H1 (cell line): ENCODE measurements at regions not wholly inside any gene's neighbourhood (a gene's known extent, or its start where the extent isn't known, plus 50 kb on each side); places are given as distances from the start of the nearest gene placed in this dataset.

Experiments used
- CTCF ChIA-PET: fragments of 300-600 bp; sonication (Branson Sonifier 250); formaldehyde crosslinking; loops from one replicate; lab custom pipeline; 2021; ENCODE audit not compliant: partially characterized antibody; lab: Charles Lee
- POLR2A ChIA-PET: fragments of 300-600 bp; sonication (Branson Sonifier 250); formaldehyde crosslinking; loops from one replicate; lab custom pipeline; 2021; ENCODE audit warnings: inconsistent platforms; ENCODE audit not compliant: partially characterized antibody; lab: Charles Lee
- DNase-seq, 2 experiments: peaks; one replicate each; pipeline versions ENCODE4 v3.0.0 to v3.0.0-alpha.2; 2010 to 2022; ENCODE audit warnings: low spot score in 2 of 2, low read depth in 1 of 2, mixed read lengths in 1 of 2
- FAIRE-seq: peaks from 2 replicates; lab custom pipeline; 2011; peaks lifted over from hg19 to GRCh38; lab: Jason Lieb, UNC
- H2AFZ ChIP-seq: 2 replicates; pipeline ENCODE4 v1.8.1; 2012; ENCODE audit warnings: low read length, inconsistent platforms
- H2AK5ac ChIP-seq: 2 replicates; pipeline ENCODE4 v1.6.1; 2013; ENCODE audit warnings: low read depth, low read length
- H2BK120ac ChIP-seq: replicated peaks from 2 replicates; pipeline ENCODE3; 2013; ENCODE audit warnings: low read depth, low read length, inconsistent platforms
- H2BK12ac ChIP-seq: 2 replicates; pipeline ENCODE4 v1.6.1; 2013; ENCODE audit warnings: low read depth, low read length
- H2BK15ac ChIP-seq: 2 replicates; pipeline ENCODE4 v1.6.1; 2013; ENCODE audit warnings: low read length
- H2BK20ac ChIP-seq: 2 replicates; pipeline ENCODE4 v1.6.1; 2013; ENCODE audit warnings: low read length
- H2BK5ac ChIP-seq: 2 replicates; pipeline ENCODE4 v1.6.1; 2013; ENCODE audit warnings: low read depth, low read length
- H3K14ac ChIP-seq: 2 replicates; pipeline ENCODE4 v1.6.1; 2013; ENCODE audit warnings: inconsistent platforms; ENCODE audit not compliant: insufficient read length
- H3K18ac ChIP-seq: 2 replicates; pipeline ENCODE4 v1.6.1; 2013; ENCODE audit warnings: low read length; ENCODE audit errors: extremely low read depth
- H3K23ac ChIP-seq: 2 replicates; pipeline ENCODE4 v1.6.1; 2013; ENCODE audit warnings: inconsistent platforms; ENCODE audit not compliant: insufficient read length
- H3K23me2 ChIP-seq: 2 replicates; pipeline ENCODE4 v1.6.1; 2013; ENCODE audit warnings: low read depth, low read length
- H3K27ac ChIP-seq: 2 replicates; pipeline ENCODE4 v1.6.1; 2011; ENCODE audit warnings: low read depth, low read length, inconsistent platforms
- H3K27me3 ChIP-seq, 4 experiments: replicated peaks in 1 of 4; 1 replicate in 1 of 4; 2 replicates in 3 of 4; pipeline versions ENCODE4 v1.6.1 to v1.8.1; 2011 to 2013; ENCODE audit warnings: low read length in 3 of 4, mild to moderate bottlenecking in 3 of 4, inconsistent platforms in 2 of 4, mixed read lengths in 2 of 4, moderate library complexity in 1 of 4; ENCODE audit not compliant: control insufficient read depth in 3 of 4, insufficient read depth in 3 of 4; ENCODE audit errors: extremely low read depth in 1 of 4
- H3K36me3 ChIP-seq, 4 experiments: 2 replicates each; pipeline versions ENCODE4 v1.6.1 to v1.8.1; 2011 to 2013; ENCODE audit warnings: mild to moderate bottlenecking in 4 of 4, low read length in 3 of 4, moderate library complexity in 2 of 4, control low read depth in 1 of 4, inconsistent platforms in 1 of 4; ENCODE audit not compliant: insufficient read depth in 4 of 4, control insufficient read depth in 2 of 4
- H3K4ac ChIP-seq: replicated peaks from 2 replicates; pipeline ENCODE3; 2013; ENCODE audit warnings: low read length, low read depth, mixed read lengths, inconsistent platforms; ENCODE audit not compliant: insufficient read length
- H3K4me1 ChIP-seq, 4 experiments: replicated peaks in 1 of 4; 1 replicate in 1 of 4; 2 replicates in 3 of 4; pipeline versions ENCODE4 v1.6.1 to v1.8.1; 2011 to 2013; ENCODE audit warnings: low read length in 3 of 4, inconsistent platforms in 2 of 4, mixed read lengths in 1 of 4; ENCODE audit not compliant: insufficient read depth in 4 of 4, control insufficient read depth in 3 of 4
- H3K4me2 ChIP-seq, 2 experiments: 2 replicates each; pipeline versions ENCODE4 v1.6.1 to v1.8.1; 2011 to 2013; ENCODE audit warnings: low read depth in 2 of 2, low read length in 2 of 2, control low read depth in 1 of 2, inconsistent platforms in 1 of 2, mild to moderate bottlenecking in 1 of 2; ENCODE audit not compliant: insufficient read depth in 1 of 2
- H3K4me3 ChIP-seq, 4 experiments: fragments of 200-600, 300-600 bp in 1 of 4; sonication (generic), shearing (Covaris generic), sonication (Bioruptor Twin) in 1 of 4; 2 replicates each; pipeline versions ENCODE4 v1.5.1 to v1.8.1; 2011 to 2016; ENCODE audit warnings: low read length in 4 of 4, low read depth in 3 of 4, control low read depth in 2 of 4, inconsistent platforms in 2 of 4, mild to moderate bottlenecking in 2 of 4, mixed read lengths in 1 of 4, moderate library complexity in 1 of 4; ENCODE audit not compliant: insufficient read depth in 2 of 4; ENCODE audit errors: extremely low read depth in 1 of 4
- H3K56ac ChIP-seq: replicated peaks from 2 replicates; pipeline ENCODE3; 2013; ENCODE audit warnings: low read depth, mild to moderate bottlenecking, mixed read lengths, low read length, inconsistent platforms; ENCODE audit not compliant: insufficient read length
- H3K79me1 ChIP-seq: 2 replicates; pipeline ENCODE4 v1.6.1; 2013; ENCODE audit warnings: low read depth, low read length, control low read depth
- H3K79me2 ChIP-seq, 2 experiments: 2 replicates each; pipeline versions ENCODE4 v1.6.1 to v1.8.1; 2012 to 2013; ENCODE audit warnings: low read length in 2 of 2, mild to moderate bottlenecking in 2 of 2, inconsistent platforms in 1 of 2; ENCODE audit not compliant: insufficient read depth in 2 of 2, control insufficient read depth in 1 of 2
- H3K9ac ChIP-seq, 4 experiments: replicated peaks in 1 of 4; 1 replicate in 1 of 4; 2 replicates in 3 of 4; pipeline versions ENCODE4 v1.6.1 to v1.8.1; 2011 to 2013; ENCODE audit warnings: low read depth in 3 of 4, low read length in 3 of 4, control low read depth in 2 of 4, mild to moderate bottlenecking in 2 of 4, moderate library complexity in 2 of 4, inconsistent platforms in 1 of 4; ENCODE audit errors: extremely low read depth in 1 of 4
- H3K9me3 ChIP-seq, 2 experiments: 2 replicates each; pipeline versions ENCODE4 v1.6.1 to v1.8.1; 2012 to 2013; ENCODE audit warnings: mild to moderate bottlenecking in 2 of 2, moderate library complexity in 2 of 2, control low read depth in 1 of 2, inconsistent platforms in 1 of 2, low read depth in 1 of 2, low read length in 1 of 2, mixed read lengths in 1 of 2; ENCODE audit not compliant: insufficient read depth in 2 of 2
- H4K20me1 ChIP-seq, 2 experiments: replicated peaks in 1 of 2; 2 replicates each; pipeline versions ENCODE3 to v1.8.1; 2011 to 2013; ENCODE audit warnings: inconsistent platforms in 2 of 2, low read length in 2 of 2, mild to moderate bottlenecking in 1 of 2; ENCODE audit not compliant: insufficient read depth in 2 of 2, control insufficient read depth in 1 of 2
- H4K5ac ChIP-seq: 2 replicates; pipeline ENCODE4 v1.6.1; 2013; ENCODE audit warnings: low read length, low read depth, mixed read lengths, inconsistent platforms; ENCODE audit not compliant: insufficient read length
- H4K8ac ChIP-seq: 2 replicates; pipeline ENCODE4 v1.8.0; 2013; ENCODE audit warnings: mild to moderate bottlenecking, moderate library complexity, low read length, inconsistent platforms; ENCODE audit not compliant: insufficient read depth; ENCODE audit errors: extremely low read depth
- H4K91ac ChIP-seq: replicated peaks from 2 replicates; pipeline ENCODE3; 2013; ENCODE audit warnings: low read length, mixed read lengths, inconsistent platforms; ENCODE audit not compliant: insufficient read length
- BACH1 ChIP-seq: IDR thresholded peaks from 2 replicates; pipeline ENCODE4 v1.6.1; 2012; ENCODE audit warnings: low read length, improper control_type of control experiment
- CHD1 ChIP-seq: IDR thresholded peaks from 2 replicates; pipeline ENCODE4 v1.6.1; 2012; ENCODE audit warnings: low read depth, low read length, improper control_type of control experiment
- CREB1 ChIP-seq: IDR thresholded peaks from 2 replicates; pipeline ENCODE4 v1.6.1; 2012; ENCODE audit warnings: inconsistent platforms
- CTBP2 ChIP-seq: IDR thresholded peaks from 2 replicates; pipeline ENCODE4 v1.7.0; 2011; ENCODE audit warnings: borderline replicate concordance, mild to moderate bottlenecking, moderate library complexity, mixed read lengths, low read length; ENCODE audit not compliant: insufficient read depth, insufficient read length
- POLR2A ChIP-seq, 2 experiments: IDR thresholded peaks; 1 replicate in 1 of 2; 2 replicates in 1 of 2; pipeline ENCODE4 v1.6.1; 2011; ENCODE audit warnings: low read depth in 2 of 2, low read length in 2 of 2, mild to moderate bottlenecking in 2 of 2; ENCODE audit errors: control extremely low read depth in 1 of 2
- RAD21 ChIP-seq, 2 experiments: IDR thresholded peaks in 1 of 2; conservative IDR thresholded peaks in 1 of 2; 2 replicates each; pipeline ENCODE4 v1.6.1; 2011; ENCODE audit warnings: low read depth in 2 of 2, low read length in 2 of 2, improper control_type of control experiment in 1 of 2, inconsistent platforms in 1 of 2, mild to moderate bottlenecking in 1 of 2, moderate library complexity in 1 of 2
- RNF2 ChIP-seq: fragments of 200-900, 300-1000 bp; sonication (generic); IDR thresholded peaks from 2 replicates; pipeline ENCODE4 v1.7.1; 2016; ENCODE audit warnings: borderline replicate concordance, low read depth, mild to moderate bottlenecking, antibody characterized with exemption, low read length; ENCODE audit not compliant: poor library complexity, severe bottlenecking; ENCODE audit errors: missing control alignments
- TCF12 ChIP-seq: IDR thresholded peaks from 2 replicates; pipeline ENCODE4 v1.6.1; 2011; ENCODE audit warnings: low read depth, mild to moderate bottlenecking, low read length
- YY1 ChIP-seq: IDR thresholded peaks from 2 replicates; pipeline ENCODE4 v1.6.1; 2011; ENCODE audit warnings: low read depth, mild to moderate bottlenecking, low read length
- WGBS, 2 experiments: shearing (Covaris generic) in 1 of 2; methylation state at CpG; one replicate each; pipeline versions ENCODE4 v1.1.6 to v1.1.7; 2013 to 2015; ENCODE audit warnings: low lambda C conversion rate in 2 of 2, mixed read lengths in 2 of 2, inconsistent platforms in 1 of 2, low coverage in 1 of 2, missing lambda C conversion rate in 1 of 2; ENCODE audit not compliant: insufficient replicate concordance in 2 of 2, insufficient coverage in 1 of 2, insufficient read length in 1 of 2; ENCODE audit errors: extremely low coverage in 1 of 2, missing lambda C conversion rate in 1 of 2; 5-methylcytosine and 5-hydroxymethylcytosine counted together

DNA sequence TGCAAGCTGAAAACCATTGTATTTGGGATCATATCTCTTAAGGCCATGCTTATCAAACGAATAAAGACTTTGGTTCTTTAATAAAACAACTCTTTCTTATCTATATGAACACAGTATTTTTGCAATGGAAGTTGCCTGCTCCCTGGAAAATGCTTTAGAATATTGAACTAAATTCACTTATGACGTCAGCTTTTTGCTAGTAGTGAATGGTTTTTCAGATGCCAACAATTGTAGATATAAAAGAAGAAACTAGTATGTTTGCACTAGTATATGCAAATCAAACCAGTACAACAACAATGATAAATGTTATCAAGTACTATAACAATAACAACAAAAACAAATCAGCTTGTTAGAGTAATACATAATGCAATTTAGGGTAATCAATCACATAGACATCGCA, 1462.9 kb downstream of the SUCLG1 start:
- Histone ChIP-seq H2BK120ac (no peak overlapping the region), H3K79me2 (no peaks in the 10 kb centered on the region), H2BK5ac (no peak overlapping the region), H2BK15ac (no peak overlapping the region), H4K8ac (no peak overlapping the region), H2AK5ac (no peak overlapping the region), H4K91ac (no peak overlapping the region), H3K4me3 (no peak overlapping the region), H2BK20ac (no peak overlapping the region), H2BK12ac (no peak overlapping the region), H3K9ac (no peak overlapping the region), H3K23ac (no peak overlapping the region), H3K14ac (no peak overlapping the region), H3K18ac (no peak overlapping the region), H4K5ac (no peak overlapping the region), H3K79me1 (no peaks in the 10 kb centered on the region), H4K20me1 (no peaks in the 10 kb centered on the region), H3K27ac (no peak overlapping the region), H3K4ac (no peak overlapping the region), H3K4me2 (no peak overlapping the region), H2AFZ (no peak overlapping the region), H3K36me3 (no peaks in the 10 kb centered on the region), H3K23me2 (no peaks in the 10 kb centered on the region), H3K56ac (no peak overlapping the region), H3K4me1 (peaks cover 0 to 4% (median 0%) of the 10 kb centered on the region in 4 experiments; a peak in 1 of 7 replicates), H3K27me3 (peaks cover 0 to 1% (median 0%) of the 10 kb centered on the region in 4 experiments; a peak in 1 of 7 replicates), H3K9me3 (no peaks in the 10 kb centered on the region)
- no peak for FAIRE-seq
- 76% methylated on average over 3 of the region's 3 CpGs; no CpG with 5 or more reads in 1 of the 2 experiments for WGBS, 2 experiments
- TF ChIP-seq RAD21 (IDR thresholded peaks at IDR 0.05 in 1 of 2, conservative IDR thresholded peaks at IDR 0.05 in 1 of 2; ENCODE audit: low read depth in 2 of 2, low read length in 2 of 2) (no peak), YY1 (no peak), CTBP2 (no peak), CREB1 (no peak), RNF2 (no peak), TCF12 (no peak), BACH1 (no peak), POLR2A (IDR thresholded peaks at IDR 0.05; ENCODE audit: control extremely low read depth in 1 of 2, low read depth in 2 of 2, low read length in 2 of 2) (no peak), CHD1 (no peak)
- POLR2A ChIA-PET = no interaction called here
- CTCF ChIA-PET = no interaction called here
- no peak for DNase-seq
